LoVo (cell line): ENCODE measurements at regions not wholly inside any gene's neighbourhood (a gene's known extent, or its start where the extent isn't known, plus 50 kb on each side); places are given as distances from the start of the nearest gene placed in this dataset.

Experiments used
- DNase-seq: peaks from one replicate; pipeline ENCODE4 v3.0.0-alpha.2; 2016; ENCODE audit warnings: low spot score

DNA sequence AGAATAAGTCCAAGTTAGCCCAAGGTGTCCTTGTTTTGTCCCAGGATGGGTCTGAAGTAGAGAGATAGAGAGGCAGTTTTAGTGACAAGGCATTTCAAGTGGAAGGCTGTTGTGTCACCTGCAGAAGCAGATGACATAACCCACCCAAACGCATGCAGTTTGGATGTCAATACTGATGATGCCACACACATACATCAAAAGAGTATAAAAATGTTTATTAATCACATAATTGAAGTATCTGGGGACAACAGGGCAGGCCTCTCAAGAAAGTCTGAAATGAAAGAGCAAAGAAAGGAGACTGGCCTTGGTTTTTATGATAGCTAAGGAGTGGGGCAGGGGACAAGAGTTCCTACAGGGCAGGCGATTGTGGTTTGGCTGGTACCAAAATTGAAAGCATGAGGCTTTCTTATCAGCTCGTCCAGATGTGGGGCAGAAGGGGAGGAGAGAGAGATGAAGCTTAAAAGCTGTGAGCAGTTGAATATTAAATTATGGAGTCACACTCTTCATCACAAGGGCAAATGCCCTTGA is 78.4 kb upstream of the TSPAN8 start:
- no peak for DNase-seq

- no peak for DNase-seq
These were observed 75.3 kb upstream of the TSPAN8 start for GRCh38 chr12:71233083-71233482.

DNA sequence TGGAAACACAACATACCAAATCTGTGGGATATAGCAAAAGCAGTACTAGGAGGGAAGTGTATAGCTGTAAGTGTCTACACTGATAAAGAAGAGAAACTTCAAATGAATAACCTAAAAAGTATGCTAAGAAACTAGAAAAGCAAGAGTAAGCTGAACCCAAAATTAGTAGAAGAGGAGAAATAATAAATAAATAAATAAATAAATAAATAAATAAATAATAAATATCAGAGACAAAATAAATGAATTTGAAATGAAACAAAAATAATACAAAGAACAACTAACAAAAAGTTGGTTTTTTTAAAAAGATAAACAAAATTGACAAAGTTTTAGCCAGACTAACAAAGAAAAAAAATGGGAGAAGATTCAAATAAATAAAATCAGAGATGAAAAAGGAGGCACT is 72.7 kb upstream of the TSPAN8 start:
- DNase-seq = no peak

DNA sequence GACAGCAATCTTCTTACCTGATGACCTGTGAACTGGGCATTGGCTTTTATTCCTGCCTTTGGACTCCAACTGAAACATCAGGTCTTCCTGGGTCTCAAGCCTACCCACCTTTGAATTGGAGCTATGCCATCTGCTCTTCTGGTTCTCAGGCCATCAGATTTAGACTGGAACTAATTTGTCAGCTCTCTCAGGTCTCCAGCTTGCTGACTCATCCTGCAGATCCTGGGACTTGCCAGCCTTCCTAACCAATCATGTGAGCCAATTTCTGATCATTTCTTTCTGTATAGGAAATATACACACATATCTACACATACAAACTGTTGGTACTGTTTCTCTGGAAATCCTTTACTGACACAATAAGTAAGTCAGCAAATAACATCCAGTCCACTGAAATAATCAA is 65.3 kb upstream of the TSPAN8 start:
- no peak for DNase-seq

DNA sequence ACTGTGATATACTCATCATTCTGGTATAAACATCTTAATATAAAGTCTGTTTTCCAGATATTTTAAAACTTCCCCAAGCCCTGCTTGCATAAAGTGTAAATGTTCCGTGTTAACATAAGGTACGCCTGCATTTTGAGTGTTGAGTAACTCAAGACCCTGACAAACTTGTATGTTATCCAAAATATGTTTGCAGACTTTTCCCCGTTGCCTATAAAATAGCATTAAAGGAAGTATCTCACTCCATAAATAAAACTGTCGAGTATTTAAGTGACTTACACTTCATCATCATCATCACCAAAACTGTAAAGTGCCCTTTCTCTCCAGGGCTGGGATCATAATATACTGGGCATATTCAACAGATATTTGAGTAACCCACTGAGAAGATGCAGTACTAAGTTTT is 64.6 kb upstream of the TSPAN8 start:
- DNase-seq = no peak

DNA sequence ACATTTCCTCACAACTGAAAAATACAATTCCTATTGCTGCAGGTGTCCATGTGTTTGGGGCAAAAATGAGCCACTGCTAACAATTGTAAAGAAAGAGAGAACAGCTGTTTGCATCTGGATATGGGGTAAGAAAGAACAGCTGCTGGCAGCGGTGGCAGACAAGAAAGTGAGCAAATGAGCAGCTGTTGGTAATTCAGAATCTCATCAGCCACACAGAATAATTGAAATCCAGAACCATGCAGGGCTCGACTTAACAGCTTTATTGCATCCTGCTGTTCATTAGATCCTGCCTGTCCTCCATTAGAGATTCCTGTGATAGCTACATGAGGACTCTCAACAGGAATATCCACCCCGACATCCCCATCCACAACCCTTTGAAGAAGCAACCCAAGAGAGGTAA is 62.5 kb upstream of the TSPAN8 start:
- DNase-seq = no peak

DNA sequence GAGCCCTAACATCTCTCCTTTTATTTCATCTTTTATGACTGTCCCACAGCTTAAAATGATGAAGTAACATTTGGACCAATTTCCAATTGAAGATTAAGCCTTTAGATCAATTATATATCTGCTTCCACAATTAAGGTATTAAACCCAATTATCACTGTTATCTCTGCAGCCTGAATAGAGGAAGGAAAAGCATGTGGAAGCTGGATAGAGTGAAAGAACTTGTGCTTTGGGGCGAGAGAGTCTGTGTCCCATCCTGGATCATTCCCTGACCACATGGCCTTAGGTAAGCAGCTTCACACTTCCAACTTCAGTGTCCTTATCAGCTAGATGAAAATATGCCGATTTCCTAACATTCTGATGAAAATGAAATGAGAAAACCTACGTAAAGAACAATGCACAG is 61.4 kb upstream of the TSPAN8 start:
- no peak for DNase-seq

DNA sequence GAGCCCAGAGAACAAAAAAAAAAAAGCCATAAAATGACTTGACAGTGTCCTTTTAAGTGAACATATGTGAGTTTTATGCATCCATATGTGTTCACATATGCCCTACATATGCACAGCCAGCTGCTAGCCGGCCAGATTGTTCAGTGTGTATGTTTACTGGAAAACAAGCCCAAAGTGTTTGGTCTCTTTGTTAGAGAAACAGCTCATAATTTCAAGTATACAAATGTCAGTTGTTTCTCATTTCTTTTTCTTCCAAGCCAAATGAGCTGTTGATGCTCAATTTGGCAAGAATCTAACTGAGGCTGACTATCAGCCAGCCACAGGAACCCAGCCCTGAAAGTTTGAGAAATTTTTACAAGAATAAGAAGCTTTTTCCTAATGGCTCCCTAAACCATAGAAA is 60.8 kb upstream of the TSPAN8 start:
- no peak for DNase-seq

DNA sequence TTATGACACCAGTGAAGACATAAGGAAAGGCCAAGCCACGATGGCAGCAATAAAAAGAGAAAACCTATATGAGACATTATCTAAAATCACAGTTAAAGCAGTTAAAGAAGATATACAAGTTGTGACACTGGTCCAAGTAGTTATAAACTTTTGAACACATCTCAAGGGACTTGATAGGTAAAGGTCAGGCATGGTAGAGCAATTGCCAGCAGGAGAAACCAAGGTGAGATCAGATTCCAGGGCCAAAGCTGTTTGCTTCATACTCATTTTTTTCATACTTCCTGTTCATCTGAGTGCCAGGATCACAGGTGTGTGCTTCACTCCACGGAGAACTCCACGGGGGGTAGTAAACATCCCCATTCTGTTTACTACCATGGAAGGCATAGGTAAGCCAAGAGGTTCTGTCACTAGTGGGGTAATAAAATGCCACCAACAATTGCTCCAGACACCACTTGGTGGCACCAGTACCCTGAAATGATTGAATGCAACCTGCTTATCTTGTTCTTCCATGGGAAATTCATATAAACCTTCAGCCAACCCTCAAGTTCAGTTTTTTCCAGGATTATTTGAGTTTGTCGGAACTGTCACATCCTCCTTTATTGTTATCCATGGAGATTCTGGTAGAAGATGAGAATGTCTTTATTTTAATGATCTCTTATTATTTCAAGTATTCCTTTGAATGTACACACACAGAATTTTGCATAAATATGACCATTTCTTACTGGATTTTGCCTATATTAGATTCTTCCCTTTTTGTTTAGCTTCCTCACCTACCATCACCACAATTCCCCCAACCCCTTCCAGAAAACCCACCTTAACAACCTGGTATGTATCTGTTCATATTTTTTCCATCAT is 59.2 kb upstream of the TSPAN8 start:
- DNase-seq = peak; percentile 99

DNA sequence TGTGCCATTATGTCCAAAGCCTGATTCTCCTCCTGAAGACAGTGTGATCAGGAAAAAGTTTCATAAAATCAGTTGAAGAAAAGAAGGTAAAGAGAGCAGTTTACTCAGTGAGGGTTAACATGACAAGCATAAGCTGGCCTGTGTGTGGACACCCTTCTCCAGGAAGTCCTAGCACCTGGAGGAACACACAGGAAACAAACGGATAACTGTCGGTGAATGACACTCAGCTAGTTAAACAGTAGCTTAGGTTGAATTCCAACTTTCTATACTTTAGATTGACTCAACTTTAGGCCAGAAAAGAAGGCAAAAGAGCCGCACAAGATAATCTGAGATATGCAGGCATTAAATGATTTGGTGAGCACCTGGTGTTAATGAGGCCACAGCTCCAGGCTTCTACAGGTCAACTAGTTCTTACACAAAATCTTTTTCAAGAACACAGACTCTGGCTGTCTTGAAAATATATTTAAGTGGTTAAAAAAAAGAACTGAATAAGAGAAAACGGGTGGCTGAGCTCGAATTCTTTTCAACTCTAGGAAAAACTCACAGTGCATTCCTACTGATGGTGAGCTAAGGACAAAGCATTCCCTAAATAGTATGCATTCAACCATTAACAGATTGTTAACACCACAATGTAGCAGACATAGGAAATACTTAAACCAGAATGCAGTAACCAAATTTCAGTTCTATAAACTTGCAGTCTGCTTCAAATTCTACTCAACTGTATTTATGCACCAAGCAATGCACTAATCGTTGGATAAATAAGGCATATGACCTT is 56.9 kb upstream of the TSPAN8 start:
- DNase-seq = no peak

GRCh38 chr12:71208053-71208685 is 50.4 kb upstream of the TSPAN8 start:
- no peak for DNase-seq
